ENCODE measurements at regions not wholly inside any gene's neighbourhood (a gene's known extent, or its start where the extent isn't known, plus 50 kb on each side); places are given as distances from the start of the nearest gene placed in this dataset.
"Not testable (repeated sequence)": the region's sequence is repeated elsewhere in the genome, so short reads cannot be mapped to it uniquely, and the experiment has no call there.

GRCh38 chr2:134011936-134012586, 241.8 kb upstream of the MGAT5 start:
- no peak for DNase-seq (ENCODE audit: low read depth, low spot score)
- H3K4me3 ChIP-seq (ENCODE audit: low read length), result no peak overlapping the region

GRCh38 chr2:134014196-134014960, 239.5 kb upstream of the MGAT5 start:
- no peak overlapping the region for H3K4me3 ChIP-seq (ENCODE audit: low read length)
- DNase-seq (ENCODE audit: low read depth, low spot score), result no peak

- H3K4me3 ChIP-seq (ENCODE audit: low read length), result no peak overlapping the region
- DNase-seq (ENCODE audit: low read depth, low spot score), result no peak
These were observed 234.0 kb upstream of the MGAT5 start for GRCh38 chr2:134019871-134020270.

GRCh38 chr2:134020608-134021007, 233.3 kb upstream of the MGAT5 start:
- peak; percentile 16 for DNase-seq (ENCODE audit: low read depth, low spot score)
- H3K4me3 ChIP-seq (ENCODE audit: low read length), result no peak overlapping the region

GRCh38 chr2:134021830-134022524, 231.9 kb upstream of the MGAT5 start:
- no peak for DNase-seq (ENCODE audit: low read depth, low spot score)
- no peak overlapping the region for H3K4me3 ChIP-seq (ENCODE audit: low read length)

GRCh38 chr2:134023854-134024253, 230.0 kb upstream of the MGAT5 start:
- no peak for DNase-seq (ENCODE audit: low read depth, low spot score)
- H3K4me3 ChIP-seq (ENCODE audit: low read length), result no peak overlapping the region

- H3K4me3 ChIP-seq (ENCODE audit: low read length), result no peak overlapping the region
- no peak for DNase-seq (ENCODE audit: low read depth, low spot score)
These were observed 225.9 kb upstream of the MGAT5 start for GRCh38 chr2:134027980-134028379.

- H3K4me3 ChIP-seq (ENCODE audit: low read length), result no peak overlapping the region
These were observed 224.5 kb upstream of the MGAT5 start for GRCh38 chr2:134029418-134029817.

GRCh38 chr2:134031539-134031938, 222.3 kb upstream of the MGAT5 start:
- H3K4me3 ChIP-seq (ENCODE audit: low read length), result no peak overlapping the region
- DNase-seq (ENCODE audit: low read depth, low spot score), result no peak

More at GRCh38 chr2:134029418-134029817, 224.5 kb upstream of the MGAT5 start:
- no peak for DNase-seq (ENCODE audit: low read depth, low spot score)

GRCh38 chr2:134035605-134036370, 218.1 kb upstream of the MGAT5 start:
- DNase-seq (ENCODE audit: low read depth, low spot score), result no peak
- H3K4me3 ChIP-seq (ENCODE audit: low read length), result no peak overlapping the region

- peak; percentile 65 for DNase-seq (ENCODE audit: low read depth, low spot score)
- H3K4me3 ChIP-seq (ENCODE audit: low read length), result no peak overlapping the region
These were observed 213.8 kb upstream of the MGAT5 start for GRCh38 chr2:134039912-134040581.

GRCh38 chr2:134040626-134041172, 213.2 kb upstream of the MGAT5 start:
- DNase-seq (ENCODE audit: low read depth, low spot score); H3K4me3 ChIP-seq (ENCODE audit: low read length): not testable (repeated sequence)

GRCh38 chr2:134041877-134042276, 212.0 kb upstream of the MGAT5 start:
- H3K4me3 ChIP-seq (ENCODE audit: low read length), result no peak overlapping the region
- DNase-seq (ENCODE audit: low read depth, low spot score), result no peak

- peak; percentile 23 for DNase-seq (ENCODE audit: low read depth, low spot score)
- not testable (repeated sequence) for H3K4me3 ChIP-seq (ENCODE audit: low read length)
These were observed 210.8 kb upstream of the MGAT5 start for GRCh38 chr2:134043028-134043427.

GRCh38 chr2:134052173-134052572, 201.7 kb upstream of the MGAT5 start:
- DNase-seq (ENCODE audit: low read depth, low spot score), result no peak
- H3K4me3 ChIP-seq (ENCODE audit: low read length), result no peak overlapping the region

- no peak for DNase-seq (ENCODE audit: low read depth, low spot score)
These were observed 197.7 kb upstream of the MGAT5 start for GRCh38 chr2:134056173-134056572.

GRCh38 chr2:134061066-134061465, 192.8 kb upstream of the MGAT5 start:
- peak; percentile 25 for DNase-seq (ENCODE audit: low read depth, low spot score)
- not testable (repeated sequence) for H3K4me3 ChIP-seq (ENCODE audit: low read length)

More at GRCh38 chr2:134056173-134056572, 197.7 kb upstream of the MGAT5 start:
- no peak overlapping the region for H3K4me3 ChIP-seq (ENCODE audit: low read length)

- not testable (repeated sequence) for DNase-seq (ENCODE audit: low read depth, low spot score); H3K4me3 ChIP-seq (ENCODE audit: low read length)
These were observed 191.6 kb upstream of the MGAT5 start for GRCh38 chr2:134062235-134062634.

GRCh38 chr2:134063916-134064315, 190.0 kb upstream of the MGAT5 start:
- not testable (repeated sequence) for DNase-seq (ENCODE audit: low read depth, low spot score); H3K4me3 ChIP-seq (ENCODE audit: low read length)

Data from Jurkat, Clone E6-1 (cell line).